ENCODE measurements at regions not wholly inside any gene's neighbourhood (a gene's known extent, or its start where the extent isn't known, plus 50 kb on each side); places are given as distances from the start of the nearest gene placed in this dataset.

GRCh38 chr1:98143403-98143802 lies 222.6 kb upstream of the DPYD start:
- no peak for TF ChIP-seq CTCF (IDR thresholded peaks at IDR 0.05)

GRCh38 chr1:98133131-98133530 lies 212.3 kb upstream of the DPYD start:
- no peak for TF ChIP-seq CTCF (IDR thresholded peaks at IDR 0.05)

GRCh38 chr1:98130408-98130807 lies 209.6 kb upstream of the DPYD start:
- TF ChIP-seq CTCF (IDR thresholded peaks at IDR 0.05): no peak

GRCh38 chr1:98129491-98129890 lies 208.7 kb upstream of the DPYD start:
- no peak for TF ChIP-seq CTCF (IDR thresholded peaks at IDR 0.05)

GRCh38 chr1:98126740-98127139 lies 205.9 kb upstream of the DPYD start:
- no peak for TF ChIP-seq CTCF (IDR thresholded peaks at IDR 0.05)

GRCh38 chr1:98121646-98122045 lies 200.8 kb upstream of the DPYD start:
- TF ChIP-seq CTCF (IDR thresholded peaks at IDR 0.05): no peak

- no peak for TF ChIP-seq CTCF (IDR thresholded peaks at IDR 0.05)
These were observed 199.0 kb upstream of the DPYD start for GRCh38 chr1:98119796-98120195.

GRCh38 chr1:98113811-98114210 lies 193.0 kb upstream of the DPYD start:
- TF ChIP-seq CTCF (IDR thresholded peaks at IDR 0.05): no peak
